Mesenchymal stem cell (in vitro differentiated cells and primary cell): ENCODE measurements at regions not wholly inside any gene's neighbourhood (a gene's known extent, or its start where the extent isn't known, plus 50 kb on each side); places are given as distances from the start of the nearest gene placed in this dataset.

Experiments
- DNase-seq: peaks from one replicate; pipeline ENCODE4 v3.0.0-alpha.2; 2013
- H2AFZ ChIP-seq: one replicate; pipeline ENCODE4 v1.6.1; 2013; ENCODE audit warnings: low read depth, mild to moderate bottlenecking, control low read depth, inconsistent platforms, low read length, moderate library complexity
- H2AK5ac ChIP-seq: 2 replicates; pipeline ENCODE4 v1.6.1; 2013; ENCODE audit warnings: low read length, moderate library complexity, mild to moderate bottlenecking, inconsistent platforms; ENCODE audit not compliant: severe bottlenecking
- H2BK120ac ChIP-seq: one replicate; pipeline ENCODE4 v1.6.1; 2013; ENCODE audit warnings: low read depth, mild to moderate bottlenecking, inconsistent platforms, low read length, moderate library complexity
- H2BK12ac ChIP-seq, 2 experiments: one replicate each; pipeline ENCODE4 v1.6.1; 2013; ENCODE audit warnings: inconsistent platforms in 2 of 2, low read length in 2 of 2, mild to moderate bottlenecking in 2 of 2, moderate library complexity in 2 of 2, control low read depth in 1 of 2
- H2BK15ac ChIP-seq: one replicate; pipeline ENCODE4 v1.6.1; 2013; ENCODE audit warnings: mild to moderate bottlenecking, low read depth, inconsistent platforms; ENCODE audit not compliant: poor library complexity, severe bottlenecking
- H2BK5ac ChIP-seq: 2 replicates; pipeline ENCODE4 v1.6.1; 2013; ENCODE audit warnings: low read depth, mild to moderate bottlenecking, low read length, control low read depth, inconsistent platforms; ENCODE audit not compliant: poor library complexity, severe bottlenecking
- H3K14ac ChIP-seq, 2 experiments: one replicate each; pipeline ENCODE4 v1.6.1; 2013; ENCODE audit warnings: inconsistent platforms in 2 of 2, low read length in 2 of 2, control low read depth in 1 of 2, mild to moderate bottlenecking in 1 of 2, moderate library complexity in 1 of 2
- H3K18ac ChIP-seq, 2 experiments: one replicate each; pipeline ENCODE4 v1.6.1; 2013; ENCODE audit warnings: inconsistent platforms in 2 of 2, low read length in 2 of 2, control low read depth in 1 of 2, low read depth in 1 of 2, mild to moderate bottlenecking in 1 of 2
- H3K23ac ChIP-seq, 2 experiments: one replicate each; pipeline ENCODE4 v1.6.1; 2013; ENCODE audit warnings: inconsistent platforms in 2 of 2, low read length in 2 of 2, mild to moderate bottlenecking in 2 of 2, moderate library complexity in 2 of 2, control low read depth in 1 of 2
- H3K27ac ChIP-seq: 2 replicates; pipeline ENCODE4 v1.5.1; 2013; ENCODE audit warnings: mild to moderate bottlenecking, moderate library complexity, low read length, control low read depth, inconsistent platforms; ENCODE audit not compliant: poor library complexity, severe bottlenecking
- H3K27me3 ChIP-seq, 2 experiments: 2 replicates each; pipeline versions ENCODE4 v1.6.1 to v1.7.0; 2013; ENCODE audit warnings: low read length in 2 of 2, mild to moderate bottlenecking in 2 of 2, moderate library complexity in 2 of 2, control low read depth in 1 of 2, inconsistent platforms in 1 of 2; ENCODE audit not compliant: control insufficient read depth in 1 of 2, insufficient read depth in 1 of 2
- H3K36me3 ChIP-seq, 2 experiments: 2 replicates each; pipeline versions ENCODE4 v1.6.1 to v1.7.0; 2013; ENCODE audit warnings: low read length in 2 of 2, control low read depth in 1 of 2, inconsistent platforms in 1 of 2, low read depth in 1 of 2, mild to moderate bottlenecking in 1 of 2; ENCODE audit not compliant: insufficient read depth in 2 of 2, control insufficient read depth in 1 of 2
- H3K4ac ChIP-seq, 2 experiments: one replicate each; pipeline ENCODE4 v1.6.1; 2013; ENCODE audit warnings: inconsistent platforms in 2 of 2, low read length in 2 of 2, mild to moderate bottlenecking in 2 of 2, moderate library complexity in 2 of 2, control low read depth in 1 of 2, low read depth in 1 of 2
- H3K4me1 ChIP-seq: 2 replicates; pipeline ENCODE4 v1.6.1; 2013; ENCODE audit warnings: low read depth, low read length, control low read depth; ENCODE audit not compliant: control insufficient read depth, insufficient read depth
- H3K4me2 ChIP-seq: 2 replicates; pipeline ENCODE4 v1.6.1; 2013; ENCODE audit warnings: low read length, mild to moderate bottlenecking, inconsistent platforms; ENCODE audit not compliant: poor library complexity, severe bottlenecking
- H3K4me3 ChIP-seq, 2 experiments: 2 replicates each; pipeline versions ENCODE4 v1.5.1 to v1.7.0; 2013; ENCODE audit warnings: low read length in 2 of 2, mild to moderate bottlenecking in 2 of 2, control low read depth in 1 of 2, low read depth in 1 of 2; ENCODE audit not compliant: insufficient read depth in 1 of 2
- H3K79me1 ChIP-seq: replicated peaks from 2 replicates; pipeline ENCODE4 v1.6.1; 2013; ENCODE audit warnings: mild to moderate bottlenecking, control low read depth, low read length, inconsistent platforms; ENCODE audit not compliant: poor library complexity, severe bottlenecking
- H3K9ac ChIP-seq: 2 replicates; pipeline ENCODE4 v1.7.0; 2013; ENCODE audit warnings: mild to moderate bottlenecking, low read length, moderate library complexity
- H3K9me3 ChIP-seq: 2 replicates; pipeline ENCODE4 v1.7.0; 2013; ENCODE audit warnings: mild to moderate bottlenecking, low read length; ENCODE audit not compliant: control insufficient read depth
- H4K8ac ChIP-seq: one replicate; pipeline ENCODE4 v1.6.1; 2013; ENCODE audit warnings: inconsistent platforms, mild to moderate bottlenecking, low read length, moderate library complexity
- H4K91ac ChIP-seq: one replicate; pipeline ENCODE4 v1.6.1; 2013; ENCODE audit warnings: mild to moderate bottlenecking, low read length, inconsistent platforms
- WGBS: methylation state at CpG from one replicate; pipeline ENCODE4 v1.1.7; 2013; ENCODE audit warnings: mixed read lengths; 5-methylcytosine and 5-hydroxymethylcytosine counted together

DNA sequence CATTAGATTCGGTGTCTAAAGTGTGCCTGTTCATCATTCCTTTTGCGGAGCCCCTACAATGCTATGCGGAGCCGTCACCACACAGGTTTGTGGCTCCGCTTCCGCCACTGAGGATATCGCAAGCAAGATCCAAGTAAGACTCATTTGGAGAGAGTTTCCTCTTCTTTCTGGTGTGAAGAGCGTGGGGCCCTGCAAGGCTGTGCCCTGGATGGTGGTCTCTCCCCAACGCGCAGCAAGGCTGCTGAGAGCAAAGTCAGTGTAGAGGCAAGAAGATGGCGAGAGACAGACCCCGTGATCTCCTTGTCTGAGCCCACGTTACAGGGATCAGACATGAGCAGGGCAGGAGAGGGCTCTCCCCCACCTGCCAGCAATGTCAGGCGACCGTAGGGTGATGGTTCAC lies 96.3 kb upstream of the AFDN start:
- H4K91ac ChIP-seq = peak overlapping the region; percentile 68
- H3K27me3 ChIP-seq = peaks cover 3 to 6% of the 10 kb centered on the region in 2 experiments
- H3K4me1 ChIP-seq = peaks cover 5% of the 10 kb centered on the region
- whole genome bisulfite sequencing = 96% methylated on average over 15 of the region's 15 CpGs
- no peak overlapping the region for H3K27ac ChIP-seq
- H3K36me3 ChIP-seq = no peaks in the 10 kb centered on the region
- H2BK120ac ChIP-seq = no peak overlapping the region
- H3K9ac ChIP-seq = no peak overlapping the region
- peak overlapping the region in 1 of 2 experiments; percentile 42 for H3K23ac ChIP-seq
- no peak overlapping the region for H2BK15ac ChIP-seq
- no peak overlapping the region for H3K14ac ChIP-seq
- H3K9me3 ChIP-seq = no peaks in the 10 kb centered on the region
- H2BK5ac ChIP-seq = no peak overlapping the region
- H3K4ac ChIP-seq = no peak overlapping the region
- no peaks in the 10 kb centered on the region for H3K79me1 ChIP-seq
- peak overlapping the region in 1 of 2 experiments; percentile 43 for H3K18ac ChIP-seq
- no peak overlapping the region for H3K4me2 ChIP-seq
- H2AFZ ChIP-seq = no peak overlapping the region
- no peak overlapping the region for H2BK12ac ChIP-seq
- H3K4me3 ChIP-seq = no peak overlapping the region
- H4K8ac ChIP-seq = no peak overlapping the region
- DNase-seq = no peak
- no peak overlapping the region for H2AK5ac ChIP-seq

DNA sequence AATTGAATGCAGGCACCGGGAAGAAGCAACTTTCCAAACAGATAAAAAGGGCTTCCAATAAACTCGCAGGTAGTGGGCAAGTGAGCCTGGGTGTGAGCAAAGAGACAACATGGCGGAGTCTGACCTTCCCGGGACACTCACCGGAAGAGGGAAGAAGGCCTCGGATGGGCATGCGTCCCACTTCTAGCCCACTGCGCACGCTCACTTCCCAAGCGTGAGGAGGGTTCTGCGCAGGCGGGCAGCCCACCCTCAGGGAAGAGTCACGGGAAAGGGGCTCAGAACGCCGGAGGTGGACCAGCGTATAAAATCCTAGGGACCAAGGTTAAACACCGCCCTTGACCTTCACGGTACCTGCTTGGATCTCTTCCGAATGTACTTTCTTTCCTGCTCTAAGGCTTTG lies 95.5 kb upstream of the AFDN start:
- H4K91ac ChIP-seq = no peak overlapping the region
- peak overlapping the region in 1 of 2 experiments; percentile 47 for H2BK12ac ChIP-seq
- H3K4me2 ChIP-seq = no peak overlapping the region
- H3K4ac ChIP-seq = no peak overlapping the region
- WGBS = 91% methylated on average over 19 of the region's 19 CpGs
- no peak overlapping the region for H4K8ac ChIP-seq
- peak overlapping the region in 1 of 2 experiments; percentile 68 for H3K18ac ChIP-seq
- no peaks in the 10 kb centered on the region for H3K36me3 ChIP-seq
- no peak overlapping the region for H3K23ac ChIP-seq
- no peak overlapping the region for H3K4me3 ChIP-seq
- no peak overlapping the region for H3K9ac ChIP-seq
- H3K27me3 ChIP-seq = peaks cover 3 to 6% of the 10 kb centered on the region in 2 experiments
- H3K14ac ChIP-seq = no peak overlapping the region
- H2BK15ac ChIP-seq = no peak overlapping the region
- no peak for DNase-seq
- no peak overlapping the region for H2AK5ac ChIP-seq
- no peak overlapping the region for H2BK120ac ChIP-seq
- H3K79me1 ChIP-seq = no peaks in the 10 kb centered on the region
- no peak overlapping the region for H3K27ac ChIP-seq
- H3K4me1 ChIP-seq = peaks cover 5% of the 10 kb centered on the region
- no peak overlapping the region for H2AFZ ChIP-seq
- no peaks in the 10 kb centered on the region for H3K9me3 ChIP-seq
- no peak overlapping the region for H2BK5ac ChIP-seq

GRCh38 chr6:167731731-167732422 lies 94.8 kb upstream of the AFDN start:
- no peak overlapping the region for H2BK15ac ChIP-seq
- H4K8ac ChIP-seq = no peak overlapping the region
- H3K18ac ChIP-seq = peak overlapping the region in 1 of 2 experiments; percentile 64
- no peak overlapping the region for H3K27ac ChIP-seq
- peak overlapping the region in 1 of 2 experiments; percentile 86 for H3K4ac ChIP-seq
- peak overlapping the region; percentile 66 for H4K91ac ChIP-seq
- no peaks in the 10 kb centered on the region for H3K9me3 ChIP-seq
- no peak overlapping the region for H3K9ac ChIP-seq
- 96% methylated on average over 23 of the region's 23 CpGs for WGBS
- peak overlapping the region in 1 of 2 experiments; percentile 85 for H2BK12ac ChIP-seq
- no peaks in the 10 kb centered on the region for H3K36me3 ChIP-seq
- peaks cover 5% of the 10 kb centered on the region for H3K4me1 ChIP-seq
- no peak overlapping the region for H3K23ac ChIP-seq
- H3K4me2 ChIP-seq = no peak overlapping the region
- DNase-seq = no peak
- H3K27me3 ChIP-seq = peaks cover 6 to 8% of the 10 kb centered on the region in 2 experiments
- peak overlapping the region in 1 of 2 experiments; percentile 64 for H3K14ac ChIP-seq
- no peak overlapping the region for H3K4me3 ChIP-seq
- H2BK120ac ChIP-seq = no peak overlapping the region
- H3K79me1 ChIP-seq = no peaks in the 10 kb centered on the region
- H2BK5ac ChIP-seq = no peak overlapping the region
- H2AK5ac ChIP-seq = no peak overlapping the region
- H2AFZ ChIP-seq = no peak overlapping the region

GRCh38 chr6:167733740-167734661 lies 92.7 kb upstream of the AFDN start:
- WGBS = 53% methylated on average over 16 of the region's 16 CpGs

More at GRCh38 chr6:167733740-167734661, 92.7 kb upstream of the AFDN start:
- H3K4ac ChIP-seq = peak overlapping the region; percentile 20 to 84
- no peak overlapping the region for H3K9ac ChIP-seq
- H3K4me3 ChIP-seq = peak overlapping the region; percentile 23 to 32
- peak; percentile 86 for DNase-seq
- no peaks in the 10 kb centered on the region for H3K79me1 ChIP-seq
- H3K9me3 ChIP-seq = no peaks in the 10 kb centered on the region
- no peak overlapping the region for H2AFZ ChIP-seq
- H3K36me3 ChIP-seq = no peaks in the 10 kb centered on the region
- no peak overlapping the region for H2BK5ac ChIP-seq
- peak overlapping the region; percentile 89 for H4K8ac ChIP-seq
- no peak overlapping the region for H3K27ac ChIP-seq
- peak overlapping the region in 1 of 2 experiments; percentile 75 for H3K14ac ChIP-seq
- H4K91ac ChIP-seq = peak overlapping the region; percentile 97
- no peak overlapping the region for H3K23ac ChIP-seq
- H2BK120ac ChIP-seq = peak overlapping the region; percentile 61
- peaks cover 5% of the 10 kb centered on the region for H3K4me1 ChIP-seq
- peak overlapping the region; percentile 97 to 99 for H2BK12ac ChIP-seq
- H2AK5ac ChIP-seq = no peak overlapping the region
- H2BK15ac ChIP-seq = peak overlapping the region; percentile 80
- no peak overlapping the region for H3K4me2 ChIP-seq
- peak overlapping the region; percentile 70 to 94 for H3K18ac ChIP-seq
- peaks cover 6 to 13% of the 10 kb centered on the region in 2 experiments for H3K27me3 ChIP-seq
